Central memory CD8-positive, alpha-beta T cell (primary cell): ENCODE measurements at regions not wholly inside any gene's neighbourhood (a gene's known extent, or its start where the extent isn't known, plus 50 kb on each side); places are given as distances from the start of the nearest gene placed in this dataset.

Source experiments
- ATAC-seq: fragments of 150-1000 bp; cut with Tn5 transposase; replicated peaks from 2 replicates; pipeline ENCODE4 v1.10.0; 2022; ENCODE audit warnings: mild to moderate bottlenecking, moderate FRiP score, moderate number of reproducible peaks; ENCODE audit not compliant: poor library complexity, severe bottlenecking; ENCODE audit errors: extremely low read depth
- DNase-seq, 2 donors: peaks; one replicate each; pipeline ENCODE4 v3.0.0; 2021; ENCODE audit warnings: low spot score in 2 of 2
- H3K27ac Mint-ChIP-seq: one replicate; pipeline ENCODE4 v1.8.0; 2022; ENCODE audit warnings: low read depth, mild to moderate bottlenecking, moderate library complexity, mixed read lengths
- H3K27me3 Mint-ChIP-seq: one replicate; pipeline ENCODE4 v1.8.0; 2022; ENCODE audit warnings: mixed read lengths
- H3K36me3 Mint-ChIP-seq: one replicate; pipeline ENCODE4 v1.8.0; 2022; ENCODE audit warnings: mild to moderate bottlenecking, moderate library complexity, mixed read lengths; ENCODE audit not compliant: insufficient read depth
- H3K4me1 Mint-ChIP-seq: one replicate; pipeline ENCODE4 v1.8.0; 2022; ENCODE audit warnings: mixed read lengths
- H3K4me3 Mint-ChIP-seq: one replicate; pipeline ENCODE4 v1.8.0; 2022; ENCODE audit warnings: mild to moderate bottlenecking, moderate library complexity, mixed read lengths
- H3K9me3 Mint-ChIP-seq: one replicate; pipeline ENCODE4 v1.8.0; 2022; ENCODE audit warnings: mixed read lengths

- no peaks in the 10 kb centered on the region for H3K36me3 Mint-ChIP-seq
- ATAC-seq (no peak), DNase-seq (no peak)
- H3K27me3 Mint-ChIP-seq, result peaks cover 75% of the 10 kb centered on the region
- no peak overlapping the region for H3K27ac Mint-ChIP-seq
- H3K4me3 Mint-ChIP-seq, result no peak overlapping the region
- no peaks in the 10 kb centered on the region for H3K4me1 Mint-ChIP-seq
- H3K9me3 Mint-ChIP-seq, result no peaks in the 10 kb centered on the region
These were observed 94.9 kb upstream of the TNC start for GRCh38 chr9:115212832-115213231.

GRCh38 chr9:115213818-115214334 lies 95.9 kb upstream of the TNC start:
- Mint-ChIP-seq H3K4me1 (no peaks in the 10 kb centered on the region), H3K27me3 (peaks cover 68% of the 10 kb centered on the region), H3K27ac (no peak overlapping the region), H3K4me3 (no peak overlapping the region), H3K9me3 (no peaks in the 10 kb centered on the region), H3K36me3 (no peaks in the 10 kb centered on the region)
- ATAC-seq, result no peak
- no peak for DNase-seq

GRCh38 chr9:115216873-115217272 lies 98.9 kb upstream of the TNC start:
- H3K27ac Mint-ChIP-seq, result no peak overlapping the region
- H3K4me1 Mint-ChIP-seq, result no peaks in the 10 kb centered on the region
- H3K4me3 Mint-ChIP-seq, result no peak overlapping the region
- DNase-seq (no peak), ATAC-seq (no peak)
- H3K36me3 Mint-ChIP-seq, result no peaks in the 10 kb centered on the region
- H3K9me3 Mint-ChIP-seq, result no peaks in the 10 kb centered on the region
- peaks cover 66% of the 10 kb centered on the region for H3K27me3 Mint-ChIP-seq

GRCh38 chr9:115220319-115221005 lies 102.5 kb upstream of the TNC start:
- no peak for DNase-seq
- Mint-ChIP-seq H3K4me1 (no peaks in the 10 kb centered on the region), H3K36me3 (no peaks in the 10 kb centered on the region), H3K27ac (no peak overlapping the region), H3K27me3 (peaks cover 49% of the 10 kb centered on the region), H3K9me3 (no peaks in the 10 kb centered on the region), H3K4me3 (no peak overlapping the region)
- no peak for ATAC-seq

DNA sequence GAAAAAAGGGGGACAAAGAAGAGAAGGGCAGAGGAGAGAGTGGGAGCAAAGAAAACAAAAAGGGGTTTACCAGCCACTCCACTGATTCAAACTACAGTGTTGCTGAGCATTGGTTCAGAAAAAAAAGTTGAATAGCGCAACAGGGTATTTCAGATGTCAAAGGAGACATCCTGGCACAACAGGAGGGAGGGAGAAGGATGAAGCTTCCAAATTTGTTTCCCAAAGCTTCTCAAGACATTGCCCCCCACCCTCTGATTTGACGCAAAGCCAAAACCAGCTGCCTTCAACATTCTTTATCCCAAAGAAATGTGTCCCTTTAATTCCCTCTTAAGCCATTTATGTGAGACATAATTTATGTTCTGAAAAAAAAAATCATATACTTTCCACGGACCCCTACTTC lies 105.5 kb upstream of the TNC start:
- no peak for DNase-seq
- Mint-ChIP-seq H3K9me3 (no peaks in the 10 kb centered on the region), H3K27me3 (peaks cover 22% of the 10 kb centered on the region), H3K27ac (no peak overlapping the region), H3K4me1 (no peaks in the 10 kb centered on the region), H3K36me3 (no peaks in the 10 kb centered on the region), H3K4me3 (no peak overlapping the region)
- ATAC-seq, result no peak

- Mint-ChIP-seq H3K27me3 (peaks cover 17% of the 10 kb centered on the region), H3K9me3 (no peaks in the 10 kb centered on the region), H3K36me3 (no peaks in the 10 kb centered on the region), H3K4me1 (no peaks in the 10 kb centered on the region), H3K27ac (no peak overlapping the region), H3K4me3 (no peak overlapping the region)
- DNase-seq (no peak), ATAC-seq (no peak)
These were observed 107.6 kb upstream of the TNC start for GRCh38 chr9:115225459-115226116.

GRCh38 chr9:115226152-115226551 lies 108.2 kb upstream of the TNC start:
- ATAC-seq (no peak), DNase-seq (no peak)
- no peaks in the 10 kb centered on the region for H3K36me3 Mint-ChIP-seq
- no peak overlapping the region for H3K27ac Mint-ChIP-seq
- H3K9me3 Mint-ChIP-seq, result no peaks in the 10 kb centered on the region
- H3K4me1 Mint-ChIP-seq, result no peaks in the 10 kb centered on the region
- H3K4me3 Mint-ChIP-seq, result no peak overlapping the region
- peaks cover 14% of the 10 kb centered on the region for H3K27me3 Mint-ChIP-seq

DNA sequence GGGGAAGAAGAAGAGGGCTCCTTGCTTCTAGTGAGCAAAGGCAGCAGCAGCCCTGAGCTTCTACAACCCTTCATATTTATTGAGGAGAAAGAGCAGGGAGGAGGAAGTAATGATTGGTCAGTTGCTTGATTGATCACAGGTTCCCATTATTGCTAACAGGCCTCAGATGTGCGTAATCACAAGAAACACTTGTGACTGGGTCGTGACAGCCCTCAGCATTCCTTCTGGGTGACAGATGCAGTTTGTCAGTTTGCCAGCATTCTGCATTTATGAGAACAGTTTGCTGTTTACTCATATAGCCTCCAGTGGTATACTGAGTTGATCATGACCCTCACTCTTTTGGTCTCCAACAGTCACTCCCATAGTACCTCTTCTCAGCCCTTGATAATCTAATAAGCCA lies 111.5 kb upstream of the TNC start:
- H3K9me3 Mint-ChIP-seq, result no peaks in the 10 kb centered on the region
- no peaks in the 10 kb centered on the region for H3K4me1 Mint-ChIP-seq
- H3K4me3 Mint-ChIP-seq, result no peak overlapping the region
- DNase-seq, result no peak
- H3K27me3 Mint-ChIP-seq, result peaks cover 18% of the 10 kb centered on the region
- no peak overlapping the region for H3K27ac Mint-ChIP-seq
- no peak for ATAC-seq
- no peaks in the 10 kb centered on the region for H3K36me3 Mint-ChIP-seq

DNA sequence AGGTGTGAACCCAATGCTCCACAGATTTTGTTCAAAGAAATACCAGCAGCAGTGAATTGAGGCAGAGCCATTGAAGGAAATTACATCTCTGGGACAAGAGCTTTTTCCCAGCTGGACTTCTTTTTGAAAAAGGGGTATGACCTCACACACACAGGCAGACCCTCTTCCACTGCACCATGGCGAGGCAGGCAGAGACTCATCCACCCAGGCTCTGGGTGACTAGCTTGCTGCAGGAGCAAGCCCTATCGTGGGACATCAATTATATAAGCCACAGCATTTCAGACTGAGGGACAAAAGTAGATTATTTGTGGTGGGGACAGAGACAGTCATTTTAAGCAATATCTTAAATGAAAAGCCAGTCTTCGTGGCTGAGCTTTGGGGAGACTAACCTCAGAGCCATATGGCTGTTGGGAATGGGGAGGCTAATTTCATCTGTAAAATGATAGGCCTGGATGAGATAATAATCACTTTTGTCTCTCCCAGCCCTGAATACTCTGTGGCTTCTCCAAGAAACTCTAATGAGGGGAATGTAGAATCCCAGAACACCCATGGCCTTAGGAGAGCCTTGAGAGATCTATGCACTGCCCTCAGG lies 113.1 kb upstream of the TNC start:
- H3K4me3 Mint-ChIP-seq, result no peak overlapping the region
- no peak for ATAC-seq
- no peaks in the 10 kb centered on the region for H3K4me1 Mint-ChIP-seq
- peaks cover 2% of the 10 kb centered on the region for H3K36me3 Mint-ChIP-seq
- H3K27ac Mint-ChIP-seq, result no peak overlapping the region
- H3K27me3 Mint-ChIP-seq, result peaks cover 33% of the 10 kb centered on the region
- DNase-seq, result no peak
- H3K9me3 Mint-ChIP-seq, result no peaks in the 10 kb centered on the region

- Mint-ChIP-seq H3K27me3 (peaks cover 46% of the 10 kb centered on the region), H3K27ac (no peak overlapping the region), H3K36me3 (peaks cover 2% of the 10 kb centered on the region), H3K4me3 (no peak overlapping the region), H3K4me1 (no peaks in the 10 kb centered on the region), H3K9me3 (no peaks in the 10 kb centered on the region)
- ATAC-seq (no peak), DNase-seq (no peak)
These were observed 114.3 kb upstream of the TNC start for GRCh38 chr9:115232181-115232774.

DNA sequence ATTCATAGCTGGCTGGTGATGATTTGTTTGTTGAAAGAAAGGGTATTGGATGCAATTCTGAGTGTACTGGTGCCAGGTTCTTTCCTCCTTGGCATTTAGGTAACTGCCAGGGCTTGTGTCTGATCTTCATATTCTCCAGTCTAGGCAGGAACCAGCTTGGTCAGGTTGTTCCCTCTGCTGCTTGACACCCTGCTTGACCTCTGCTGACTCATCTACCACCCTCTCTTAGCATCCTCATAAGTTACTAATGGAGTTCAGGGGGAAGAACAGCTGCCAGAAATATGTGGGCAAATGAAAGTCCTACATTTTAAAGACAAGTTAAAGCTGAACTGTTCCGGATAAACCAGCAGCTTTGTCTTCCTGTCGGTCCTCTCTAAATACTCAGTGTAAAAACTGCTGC lies 116.1 kb upstream of the TNC start:
- H3K27me3 Mint-ChIP-seq, result peaks cover 64% of the 10 kb centered on the region

GRCh38 chr9:115235221-115235620 lies 117.3 kb upstream of the TNC start:
- Mint-ChIP-seq H3K36me3 (peaks cover 2% of the 10 kb centered on the region), H3K27ac (no peak overlapping the region), H3K4me3 (no peak overlapping the region), H3K9me3 (no peaks in the 10 kb centered on the region), H3K27me3 (peaks cover 65% of the 10 kb centered on the region), H3K4me1 (no peaks in the 10 kb centered on the region)
- DNase-seq, result no peak
- ATAC-seq, result no peak

More for the DNA sequence above, 116.1 kb upstream of the TNC start:
- no peaks in the 10 kb centered on the region for H3K9me3 Mint-ChIP-seq
- no peak for DNase-seq
- no peaks in the 10 kb centered on the region for H3K4me1 Mint-ChIP-seq
- H3K36me3 Mint-ChIP-seq, result peaks cover 2% of the 10 kb centered on the region
- H3K27ac Mint-ChIP-seq, result no peak overlapping the region
- ATAC-seq, result no peak
- H3K4me3 Mint-ChIP-seq, result no peak overlapping the region
